ENCODE measurements at regions not wholly inside any gene's neighbourhood (a gene's known extent, or its start where the extent isn't known, plus 50 kb on each side); places are given as distances from the start of the nearest gene placed in this dataset.
"Not testable (repeated sequence)": the region's sequence is repeated elsewhere in the genome, so short reads cannot be mapped to it uniquely, and the experiment has no call there.

- not testable (repeated sequence) for TF ChIP-seq CTCF, POLR2A (IDR thresholded peaks at IDR 0.05)
These were observed 120.9 kb upstream of the ZCCHC13 start for GRCh38 chrX:74183047-74183446.
